H1 (cell line): ENCODE measurements at regions not wholly inside any gene's neighbourhood (a gene's known extent, or its start where the extent isn't known, plus 50 kb on each side); places are given as distances from the start of the nearest gene placed in this dataset.

ENCODE experiments used
- CTCF ChIA-PET: fragments of 300-600 bp; sonication (Branson Sonifier 250); formaldehyde crosslinking; loops from one replicate; lab custom pipeline; 2021; ENCODE audit not compliant: partially characterized antibody; lab: Charles Lee
- POLR2A ChIA-PET: fragments of 300-600 bp; sonication (Branson Sonifier 250); formaldehyde crosslinking; loops from one replicate; lab custom pipeline; 2021; ENCODE audit warnings: inconsistent platforms; ENCODE audit not compliant: partially characterized antibody; lab: Charles Lee
- DNase-seq, 2 experiments: peaks; one replicate each; pipeline versions ENCODE4 v3.0.0 to v3.0.0-alpha.2; 2010 to 2022; ENCODE audit warnings: low spot score in 2 of 2, low read depth in 1 of 2, mixed read lengths in 1 of 2
- FAIRE-seq: peaks from 2 replicates; lab custom pipeline; 2011; peaks lifted over from hg19 to GRCh38; lab: Jason Lieb, UNC
- H2AFZ ChIP-seq: 2 replicates; pipeline ENCODE4 v1.8.1; 2012; ENCODE audit warnings: low read length, inconsistent platforms
- H2AK5ac ChIP-seq: 2 replicates; pipeline ENCODE4 v1.6.1; 2013; ENCODE audit warnings: low read depth, low read length
- H2BK120ac ChIP-seq: replicated peaks from 2 replicates; pipeline ENCODE3; 2013; ENCODE audit warnings: low read depth, low read length, inconsistent platforms
- H2BK12ac ChIP-seq: 2 replicates; pipeline ENCODE4 v1.6.1; 2013; ENCODE audit warnings: low read depth, low read length
- H2BK15ac ChIP-seq: 2 replicates; pipeline ENCODE4 v1.6.1; 2013; ENCODE audit warnings: low read length
- H2BK20ac ChIP-seq: 2 replicates; pipeline ENCODE4 v1.6.1; 2013; ENCODE audit warnings: low read length
- H2BK5ac ChIP-seq: 2 replicates; pipeline ENCODE4 v1.6.1; 2013; ENCODE audit warnings: low read depth, low read length
- H3K14ac ChIP-seq: 2 replicates; pipeline ENCODE4 v1.6.1; 2013; ENCODE audit warnings: inconsistent platforms; ENCODE audit not compliant: insufficient read length
- H3K18ac ChIP-seq: 2 replicates; pipeline ENCODE4 v1.6.1; 2013; ENCODE audit warnings: low read length; ENCODE audit errors: extremely low read depth
- H3K23ac ChIP-seq: 2 replicates; pipeline ENCODE4 v1.6.1; 2013; ENCODE audit warnings: inconsistent platforms; ENCODE audit not compliant: insufficient read length
- H3K23me2 ChIP-seq: 2 replicates; pipeline ENCODE4 v1.6.1; 2013; ENCODE audit warnings: low read depth, low read length
- H3K27ac ChIP-seq: 2 replicates; pipeline ENCODE4 v1.6.1; 2011; ENCODE audit warnings: low read depth, low read length, inconsistent platforms
- H3K27me3 ChIP-seq, 4 experiments: replicated peaks in 1 of 4; 1 replicate in 1 of 4; 2 replicates in 3 of 4; pipeline versions ENCODE4 v1.6.1 to v1.8.1; 2011 to 2013; ENCODE audit warnings: low read length in 3 of 4, mild to moderate bottlenecking in 3 of 4, inconsistent platforms in 2 of 4, mixed read lengths in 2 of 4, moderate library complexity in 1 of 4; ENCODE audit not compliant: control insufficient read depth in 3 of 4, insufficient read depth in 3 of 4; ENCODE audit errors: extremely low read depth in 1 of 4
- H3K36me3 ChIP-seq, 4 experiments: 2 replicates each; pipeline versions ENCODE4 v1.6.1 to v1.8.1; 2011 to 2013; ENCODE audit warnings: mild to moderate bottlenecking in 4 of 4, low read length in 3 of 4, moderate library complexity in 2 of 4, control low read depth in 1 of 4, inconsistent platforms in 1 of 4; ENCODE audit not compliant: insufficient read depth in 4 of 4, control insufficient read depth in 2 of 4
- H3K4ac ChIP-seq: replicated peaks from 2 replicates; pipeline ENCODE3; 2013; ENCODE audit warnings: low read length, low read depth, mixed read lengths, inconsistent platforms; ENCODE audit not compliant: insufficient read length
- H3K4me1 ChIP-seq, 4 experiments: replicated peaks in 1 of 4; 1 replicate in 1 of 4; 2 replicates in 3 of 4; pipeline versions ENCODE4 v1.6.1 to v1.8.1; 2011 to 2013; ENCODE audit warnings: low read length in 3 of 4, inconsistent platforms in 2 of 4, mixed read lengths in 1 of 4; ENCODE audit not compliant: insufficient read depth in 4 of 4, control insufficient read depth in 3 of 4
- H3K4me2 ChIP-seq, 2 experiments: 2 replicates each; pipeline versions ENCODE4 v1.6.1 to v1.8.1; 2011 to 2013; ENCODE audit warnings: low read depth in 2 of 2, low read length in 2 of 2, control low read depth in 1 of 2, inconsistent platforms in 1 of 2, mild to moderate bottlenecking in 1 of 2; ENCODE audit not compliant: insufficient read depth in 1 of 2
- H3K4me3 ChIP-seq, 4 experiments: fragments of 200-600, 300-600 bp in 1 of 4; sonication (generic), shearing (Covaris generic), sonication (Bioruptor Twin) in 1 of 4; 2 replicates each; pipeline versions ENCODE4 v1.5.1 to v1.8.1; 2011 to 2016; ENCODE audit warnings: low read length in 4 of 4, low read depth in 3 of 4, control low read depth in 2 of 4, inconsistent platforms in 2 of 4, mild to moderate bottlenecking in 2 of 4, mixed read lengths in 1 of 4, moderate library complexity in 1 of 4; ENCODE audit not compliant: insufficient read depth in 2 of 4; ENCODE audit errors: extremely low read depth in 1 of 4
- H3K56ac ChIP-seq: replicated peaks from 2 replicates; pipeline ENCODE3; 2013; ENCODE audit warnings: low read depth, mild to moderate bottlenecking, mixed read lengths, low read length, inconsistent platforms; ENCODE audit not compliant: insufficient read length
- H3K79me1 ChIP-seq: 2 replicates; pipeline ENCODE4 v1.6.1; 2013; ENCODE audit warnings: low read depth, low read length, control low read depth
- H3K79me2 ChIP-seq, 2 experiments: 2 replicates each; pipeline versions ENCODE4 v1.6.1 to v1.8.1; 2012 to 2013; ENCODE audit warnings: low read length in 2 of 2, mild to moderate bottlenecking in 2 of 2, inconsistent platforms in 1 of 2; ENCODE audit not compliant: insufficient read depth in 2 of 2, control insufficient read depth in 1 of 2
- H3K9ac ChIP-seq, 4 experiments: replicated peaks in 1 of 4; 1 replicate in 1 of 4; 2 replicates in 3 of 4; pipeline versions ENCODE4 v1.6.1 to v1.8.1; 2011 to 2013; ENCODE audit warnings: low read depth in 3 of 4, low read length in 3 of 4, control low read depth in 2 of 4, mild to moderate bottlenecking in 2 of 4, moderate library complexity in 2 of 4, inconsistent platforms in 1 of 4; ENCODE audit errors: extremely low read depth in 1 of 4
- H3K9me3 ChIP-seq, 2 experiments: 2 replicates each; pipeline versions ENCODE4 v1.6.1 to v1.8.1; 2012 to 2013; ENCODE audit warnings: mild to moderate bottlenecking in 2 of 2, moderate library complexity in 2 of 2, control low read depth in 1 of 2, inconsistent platforms in 1 of 2, low read depth in 1 of 2, low read length in 1 of 2, mixed read lengths in 1 of 2; ENCODE audit not compliant: insufficient read depth in 2 of 2
- H4K20me1 ChIP-seq, 2 experiments: replicated peaks in 1 of 2; 2 replicates each; pipeline versions ENCODE3 to v1.8.1; 2011 to 2013; ENCODE audit warnings: inconsistent platforms in 2 of 2, low read length in 2 of 2, mild to moderate bottlenecking in 1 of 2; ENCODE audit not compliant: insufficient read depth in 2 of 2, control insufficient read depth in 1 of 2
- H4K5ac ChIP-seq: 2 replicates; pipeline ENCODE4 v1.6.1; 2013; ENCODE audit warnings: low read length, low read depth, mixed read lengths, inconsistent platforms; ENCODE audit not compliant: insufficient read length
- H4K8ac ChIP-seq: 2 replicates; pipeline ENCODE4 v1.8.0; 2013; ENCODE audit warnings: mild to moderate bottlenecking, moderate library complexity, low read length, inconsistent platforms; ENCODE audit not compliant: insufficient read depth; ENCODE audit errors: extremely low read depth
- H4K91ac ChIP-seq: replicated peaks from 2 replicates; pipeline ENCODE3; 2013; ENCODE audit warnings: low read length, mixed read lengths, inconsistent platforms; ENCODE audit not compliant: insufficient read length
- BACH1 ChIP-seq: IDR thresholded peaks from 2 replicates; pipeline ENCODE4 v1.6.1; 2012; ENCODE audit warnings: low read length, improper control_type of control experiment
- CEBPB ChIP-seq: IDR thresholded peaks from 2 replicates; pipeline ENCODE4 v1.6.1; 2012; ENCODE audit warnings: low read depth, low read length
- CTBP2 ChIP-seq: IDR thresholded peaks from 2 replicates; pipeline ENCODE4 v1.7.0; 2011; ENCODE audit warnings: borderline replicate concordance, mild to moderate bottlenecking, moderate library complexity, mixed read lengths, low read length; ENCODE audit not compliant: insufficient read depth, insufficient read length
- FOSL1 ChIP-seq: IDR thresholded peaks from 2 replicates; pipeline ENCODE4 v1.6.1; 2011; ENCODE audit warnings: mild to moderate bottlenecking, low read depth, low read length, moderate library complexity; ENCODE audit not compliant: insufficient read depth
- HDAC6 ChIP-seq: IDR thresholded peaks from one replicate; pipeline ENCODE4 v1.7.1; 2012; ENCODE audit warnings: low read depth, mild to moderate bottlenecking, inconsistent platforms, low read length, moderate library complexity
- KDM1A ChIP-seq: fragments of 200-600, 300-600 bp; sonication (generic); IDR thresholded peaks from 2 replicates; pipeline ENCODE4 v1.7.1; 2016; ENCODE audit warnings: mild to moderate bottlenecking, low read length, borderline replicate concordance
- KDM5A ChIP-seq: fragments of 200-600 bp; IDR thresholded peaks from 2 replicates; pipeline ENCODE4 v1.7.1; 2012; ENCODE audit warnings: mild to moderate bottlenecking, low read length, inconsistent platforms, mixed read lengths
- PHF8 ChIP-seq: fragments of 200-600 bp; sonication (generic); conservative IDR thresholded peaks from 2 replicates; pipeline ENCODE4 v1.7.1; 2012; ENCODE audit warnings: low read depth, mild to moderate bottlenecking, inconsistent platforms, low read length, moderate library complexity
- POU5F1 ChIP-seq: IDR thresholded peaks from 2 replicates; pipeline ENCODE4 v1.6.1; 2011; ENCODE audit warnings: low read depth, mild to moderate bottlenecking, low read length, moderate library complexity
- SIN3A ChIP-seq, 2 experiments: IDR thresholded peaks in 1 of 2; conservative IDR thresholded peaks in 1 of 2; 2 replicates each; pipeline ENCODE4 v1.6.1; 2011 to 2012; ENCODE audit warnings: low read length in 2 of 2, improper control_type of control experiment in 1 of 2, low read depth in 1 of 2, mild to moderate bottlenecking in 1 of 2
- SRF ChIP-seq: IDR thresholded peaks from 2 replicates; pipeline ENCODE4 v1.6.1; 2011; ENCODE audit warnings: mild to moderate bottlenecking, low read depth, low read length, moderate library complexity
- TAF1 ChIP-seq: IDR thresholded peaks from 2 replicates; pipeline ENCODE4 v1.6.1; 2011; ENCODE audit warnings: mild to moderate bottlenecking, low read depth, low read length
- WGBS, 2 experiments: shearing (Covaris generic) in 1 of 2; methylation state at CpG; one replicate each; pipeline versions ENCODE4 v1.1.6 to v1.1.7; 2013 to 2015; ENCODE audit warnings: low lambda C conversion rate in 2 of 2, mixed read lengths in 2 of 2, inconsistent platforms in 1 of 2, low coverage in 1 of 2, missing lambda C conversion rate in 1 of 2; ENCODE audit not compliant: insufficient replicate concordance in 2 of 2, insufficient coverage in 1 of 2, insufficient read length in 1 of 2; ENCODE audit errors: extremely low coverage in 1 of 2, missing lambda C conversion rate in 1 of 2; 5-methylcytosine and 5-hydroxymethylcytosine counted together
- TF ChIP-seq, protein P1 (sequence below), 3 experiments: IDR thresholded peaks; 1 replicate in 2 of 3; 2 replicates in 1 of 3; pipeline versions ENCODE4 v1.5.1 to v1.6.1; 2011; ENCODE audit warnings: low read length in 3 of 3, mild to moderate bottlenecking in 3 of 3, inconsistent platforms in 2 of 3, low read depth in 1 of 3, moderate library complexity in 1 of 3; ENCODE audit not compliant: insufficient read depth in 1 of 3; ENCODE audit errors: control extremely low read depth in 1 of 3

DNA sequence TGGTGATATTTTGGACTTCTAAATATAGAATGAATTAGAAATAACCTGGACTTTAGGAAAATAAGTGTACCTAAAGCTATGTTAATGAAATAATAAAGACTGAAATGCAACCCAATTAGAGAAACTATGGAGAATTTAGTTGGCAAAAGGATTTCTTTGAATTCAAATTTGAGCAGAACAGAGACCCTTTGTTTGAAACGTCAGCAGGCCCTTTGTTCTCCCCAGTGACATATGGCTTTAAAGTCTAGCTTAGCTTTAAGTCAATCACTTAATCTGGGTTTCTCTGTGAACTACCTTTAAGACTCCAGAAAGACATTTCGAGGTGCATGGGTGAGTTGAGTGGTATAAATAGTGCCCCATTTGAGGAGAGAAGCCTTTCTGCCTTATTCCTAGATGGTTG is 130.5 kb upstream of the CREB1 start:
- no peaks in the 10 kb centered on the region for H3K27me3 ChIP-seq
- no peak overlapping the region for H2BK5ac ChIP-seq
- 80% methylated on average over 2 of the region's 2 CpGs; no CpG with 5 or more reads in 1 of the 2 experiments for WGBS, 2 experiments
- no peaks in the 10 kb centered on the region for H3K36me3 ChIP-seq
- no peaks in the 10 kb centered on the region for H3K79me1 ChIP-seq
- no peaks in the 10 kb centered on the region for H3K9me3 ChIP-seq
- no peak overlapping the region for H4K8ac ChIP-seq
- no peak overlapping the region for H3K4ac ChIP-seq
- no peak overlapping the region for H2BK12ac ChIP-seq
- no peak overlapping the region for H3K18ac ChIP-seq
- POLR2A ChIA-PET: no interaction called here
- H2AK5ac ChIP-seq: no peak overlapping the region
- no peaks in the 10 kb centered on the region for H3K79me2 ChIP-seq
- H3K23ac ChIP-seq: no peak overlapping the region
- H3K56ac ChIP-seq: no peak overlapping the region
- H3K9ac ChIP-seq: no peak overlapping the region
- H3K4me2 ChIP-seq: no peak overlapping the region
- no peak overlapping the region for H2BK15ac ChIP-seq
- H4K5ac ChIP-seq: no peak overlapping the region
- H4K91ac ChIP-seq: no peak overlapping the region
- FAIRE-seq (no peak), DNase-seq (no peak)
- no peaks in the 10 kb centered on the region for H3K23me2 ChIP-seq
- H3K14ac ChIP-seq: no peak overlapping the region
- no peak overlapping the region for H2BK20ac ChIP-seq
- H3K27ac ChIP-seq: no peak overlapping the region
- H3K4me1 ChIP-seq: no peaks in the 10 kb centered on the region; a peak in 1 of 7 replicates
- no peak overlapping the region for H2BK120ac ChIP-seq
- no peak overlapping the region for H3K4me3 ChIP-seq
- no peaks in the 10 kb centered on the region for H4K20me1 ChIP-seq
- CTCF ChIA-PET: no interaction called here
- no peak overlapping the region for H2AFZ ChIP-seq
- TF ChIP-seq, protein P1, sequence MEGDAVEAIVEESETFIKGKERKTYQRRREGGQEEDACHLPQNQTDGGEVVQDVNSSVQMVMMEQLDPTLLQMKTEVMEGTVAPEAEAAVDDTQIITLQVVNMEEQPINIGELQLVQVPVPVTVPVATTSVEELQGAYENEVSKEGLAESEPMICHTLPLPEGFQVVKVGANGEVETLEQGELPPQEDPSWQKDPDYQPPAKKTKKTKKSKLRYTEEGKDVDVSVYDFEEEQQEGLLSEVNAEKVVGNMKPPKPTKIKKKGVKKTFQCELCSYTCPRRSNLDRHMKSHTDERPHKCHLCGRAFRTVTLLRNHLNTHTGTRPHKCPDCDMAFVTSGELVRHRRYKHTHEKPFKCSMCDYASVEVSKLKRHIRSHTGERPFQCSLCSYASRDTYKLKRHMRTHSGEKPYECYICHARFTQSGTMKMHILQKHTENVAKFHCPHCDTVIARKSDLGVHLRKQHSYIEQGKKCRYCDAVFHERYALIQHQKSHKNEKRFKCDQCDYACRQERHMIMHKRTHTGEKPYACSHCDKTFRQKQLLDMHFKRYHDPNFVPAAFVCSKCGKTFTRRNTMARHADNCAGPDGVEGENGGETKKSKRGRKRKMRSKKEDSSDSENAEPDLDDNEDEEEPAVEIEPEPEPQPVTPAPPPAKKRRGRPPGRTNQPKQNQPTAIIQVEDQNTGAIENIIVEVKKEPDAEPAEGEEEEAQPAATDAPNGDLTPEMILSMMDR (IDR thresholded peaks at IDR 0.05; ENCODE audit: control extremely low read depth in 1 of 3, insufficient read depth in 1 of 3, low read depth in 1 of 3, low read length in 3 of 3): no peak
- TF ChIP-seq POU5F1 (no peak), TAF1 (no peak), BACH1 (no peak), CEBPB (no peak), FOSL1 (no peak), CTBP2 (no peak), SRF (no peak), SIN3A (conservative IDR thresholded peaks at IDR 0.05 in 1 of 2, IDR thresholded peaks at IDR 0.05 in 1 of 2; ENCODE audit: low read depth in 1 of 2, low read length in 2 of 2) (no peak), KDM1A (no peak), PHF8 (no peak), KDM5A (no peak), HDAC6 (no peak)
